ENCODE measurements at regions not wholly inside any gene's neighbourhood (a gene's known extent, or its start where the extent isn't known, plus 50 kb on each side); places are given as distances from the start of the nearest gene placed in this dataset.

GRCh38 chr5:3845230-3845629 is 249.6 kb downstream of the IRX1 start:
- no peak for DNase-seq

GRCh38 chr5:3852161-3852916 is 256.7 kb downstream of the IRX1 start:
- no peak overlapping the region for H3K4me3 Mint-ChIP-seq (ENCODE audit: unreplicated experiment)
- no peak for DNase-seq
- H3K4me1 Mint-ChIP-seq (ENCODE audit: low read depth, unreplicated experiment): no peaks in the 10 kb centered on the region
- H3K27ac Mint-ChIP-seq (ENCODE audit: unreplicated experiment): no peak overlapping the region
- no peaks in the 10 kb centered on the region for H3K36me3 Mint-ChIP-seq (ENCODE audit: insufficient read depth, unreplicated experiment)
- H3K4me1 ChIP-seq: no peaks in the 10 kb centered on the region
- intact Hi-C loops (cut with micrococcal nuclease; ENCODE audit: unreplicated experiment): no loop called here
- H3K9me3 Mint-ChIP-seq (ENCODE audit: unreplicated experiment): no peaks in the 10 kb centered on the region
- CTCF ChIA-PET: no interaction called here
- TF ChIP-seq CTCF (IDR thresholded peaks at IDR 0.05; ENCODE audit: insufficient read depth in 1 of 2, low read depth in 1 of 2, low read length in 1 of 2, severe bottlenecking in 1 of 2, unreplicated experiment in 1 of 2): no peak
- H3K4me3 ChIP-seq (ENCODE audit: low read depth, low read length): no peak overlapping the region
- H3K36me3 ChIP-seq (ENCODE audit: control insufficient read depth, insufficient read depth, low read length): no peaks in the 10 kb centered on the region
- no peaks in the 10 kb centered on the region for H3K9me3 ChIP-seq
- BruUV-seq (replicated peaks): no TSS peak
- no peaks in the 10 kb centered on the region for H3K27me3 ChIP-seq (replicated peaks; ENCODE audit: control insufficient read depth, insufficient read depth, low read length)
- POLR2A ChIA-PET: no interaction called here
- peaks cover 4% of the 10 kb centered on the region for H3K27me3 Mint-ChIP-seq (ENCODE audit: insufficient read depth, unreplicated experiment)

More at GRCh38 chr5:3845230-3845629, 249.6 kb downstream of the IRX1 start:
- no peak overlapping the region for H3K4me3 Mint-ChIP-seq (ENCODE audit: unreplicated experiment)
- ChIA-PET POLR2A (no interaction called here), CTCF (no interaction called here)
- H3K27me3 ChIP-seq (replicated peaks; ENCODE audit: control insufficient read depth, insufficient read depth, low read length): no peaks in the 10 kb centered on the region
- no peak overlapping the region for H3K4me3 ChIP-seq (ENCODE audit: low read depth, low read length)
- H3K36me3 ChIP-seq (ENCODE audit: control insufficient read depth, insufficient read depth, low read length): no peaks in the 10 kb centered on the region
- H3K4me1 Mint-ChIP-seq (ENCODE audit: low read depth, unreplicated experiment): no peaks in the 10 kb centered on the region
- H3K9me3 Mint-ChIP-seq (ENCODE audit: unreplicated experiment): peaks cover 24% of the 10 kb centered on the region
- no peaks in the 10 kb centered on the region; the same call in 1 of the 2 replicates for H3K9me3 ChIP-seq
- H3K36me3 Mint-ChIP-seq (ENCODE audit: insufficient read depth, unreplicated experiment): no peaks in the 10 kb centered on the region
- intact Hi-C loops (cut with micrococcal nuclease; ENCODE audit: unreplicated experiment): no loop called here
- BruUV-seq (replicated peaks): no TSS peak
- H3K4me1 ChIP-seq: no peaks in the 10 kb centered on the region
- TF ChIP-seq CTCF (IDR thresholded peaks at IDR 0.05; ENCODE audit: insufficient read depth in 1 of 2, low read depth in 1 of 2, low read length in 1 of 2, severe bottlenecking in 1 of 2, unreplicated experiment in 1 of 2): no peak
- H3K27me3 Mint-ChIP-seq (ENCODE audit: insufficient read depth, unreplicated experiment): no peaks in the 10 kb centered on the region
- no peak overlapping the region for H3K27ac Mint-ChIP-seq (ENCODE audit: unreplicated experiment)

- no peak overlapping the region for H3K4me3 ChIP-seq (ENCODE audit: low read depth, low read length)
- no TSS peak for BruUV-seq (replicated peaks)
- Mint-ChIP-seq H3K36me3 (ENCODE audit: insufficient read depth, unreplicated experiment) (no peaks in the 10 kb centered on the region), H3K4me1 (ENCODE audit: low read depth, unreplicated experiment) (no peaks in the 10 kb centered on the region), H3K4me3 (ENCODE audit: unreplicated experiment) (no peak overlapping the region), H3K9me3 (ENCODE audit: unreplicated experiment) (no peaks in the 10 kb centered on the region), H3K27ac (ENCODE audit: unreplicated experiment) (no peak overlapping the region), H3K27me3 (ENCODE audit: insufficient read depth, unreplicated experiment) (peaks cover 4% of the 10 kb centered on the region)
- no peaks in the 10 kb centered on the region for H3K9me3 ChIP-seq
- no peaks in the 10 kb centered on the region for H3K4me1 ChIP-seq
- intact Hi-C loops (cut with micrococcal nuclease; ENCODE audit: unreplicated experiment): no loop called here
- H3K27me3 ChIP-seq (replicated peaks; ENCODE audit: control insufficient read depth, insufficient read depth, low read length): no peaks in the 10 kb centered on the region
- POLR2A ChIA-PET: no interaction called here
- no peaks in the 10 kb centered on the region for H3K36me3 ChIP-seq (ENCODE audit: control insufficient read depth, insufficient read depth, low read length)
- TF ChIP-seq CTCF (IDR thresholded peaks at IDR 0.05; ENCODE audit: insufficient read depth in 1 of 2, low read depth in 1 of 2, low read length in 1 of 2, severe bottlenecking in 1 of 2, unreplicated experiment in 1 of 2): no peak
- DNase-seq: no peak
- CTCF ChIA-PET: no interaction called here
Observed at GRCh38 chr5:3853362-3853761, 257.7 kb downstream of the IRX1 start.

All from Caco-2 (cell line).